HG03066 (cell line): ENCODE measurements at regions not wholly inside any gene's neighbourhood (a gene's known extent, or its start where the extent isn't known, plus 50 kb on each side); places are given as distances from the start of the nearest gene placed in this dataset.

Experiments
- ATAC-seq: cut with Tn5 transposase; IDR thresholded peaks from one replicate; pipeline ENCODE4 v1.9.1; 2021; ENCODE audit warnings: low read depth; ENCODE audit not compliant: unreplicated experiment

GRCh38 chr18:43627848-43628530, 350.7 kb upstream of the SYT4 start:
- ATAC-seq = no peak

DNA sequence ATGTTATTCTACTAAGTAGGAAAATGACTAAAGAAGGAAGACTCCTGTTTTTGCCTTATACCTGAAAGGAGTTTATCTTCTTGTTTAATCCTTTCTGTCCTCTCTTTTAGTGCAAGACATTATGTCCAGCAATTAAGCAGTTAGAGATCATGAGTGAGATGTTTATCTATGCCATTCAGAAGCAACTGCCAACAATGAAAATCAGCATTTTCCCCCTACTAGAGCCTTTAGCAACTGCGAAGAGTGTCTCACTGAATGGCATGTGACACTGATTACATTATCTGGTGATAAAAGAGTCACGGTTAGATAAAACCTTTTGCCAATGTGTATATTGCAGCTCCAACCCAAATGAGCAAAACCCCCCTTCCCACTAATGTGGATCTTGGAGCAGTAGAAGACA, 357.7 kb upstream of the SYT4 start:
- ATAC-seq = no peak

DNA sequence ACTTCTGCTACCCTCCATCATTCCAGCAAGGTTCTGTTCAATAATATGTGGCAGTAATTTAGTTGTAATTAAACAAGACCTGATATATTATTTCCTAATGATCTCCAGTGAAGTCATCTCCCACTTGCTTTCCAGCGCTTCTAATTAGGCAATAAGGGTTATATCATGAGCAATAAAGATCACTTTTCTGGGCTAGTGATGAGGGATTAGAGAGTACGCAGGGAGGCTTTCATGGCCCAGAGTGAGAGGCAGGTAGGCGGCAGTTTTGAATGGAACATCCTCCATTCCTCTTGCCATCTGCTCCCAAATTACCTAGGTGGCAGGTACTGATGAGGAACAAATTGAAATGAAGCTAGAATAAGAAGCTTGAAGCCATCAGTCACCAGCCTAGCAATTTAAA, 358.1 kb upstream of the SYT4 start:
- ATAC-seq = no peak

DNA sequence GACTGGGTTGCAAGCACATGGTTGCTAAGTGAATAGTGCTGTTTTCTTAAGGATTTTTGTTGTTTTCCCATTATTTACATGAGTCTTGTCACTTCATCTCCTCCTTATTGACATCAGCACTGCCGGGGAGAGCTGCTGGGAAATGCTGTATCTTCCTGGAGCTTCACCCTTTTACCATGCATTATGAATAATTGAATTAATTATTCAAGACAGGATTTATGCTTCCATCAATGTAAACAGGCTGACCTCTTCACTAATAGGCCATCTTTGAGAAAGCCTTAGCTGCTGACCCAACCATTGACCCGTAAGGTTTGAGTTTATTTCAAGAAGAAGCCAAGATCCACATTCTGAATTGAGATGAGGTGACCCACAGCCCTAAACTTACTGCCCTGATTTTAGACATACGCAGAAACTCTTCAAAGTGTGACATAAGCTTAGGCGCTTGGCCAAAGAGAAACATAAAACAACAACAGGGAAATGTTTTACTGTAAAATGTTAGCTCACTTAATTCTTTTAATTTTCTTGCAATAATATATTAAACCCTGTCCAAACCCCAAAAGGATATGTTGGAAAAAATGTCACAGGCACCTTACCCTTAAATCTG, 365.5 kb upstream of the SYT4 start:
- ATAC-seq = no peak

- ATAC-seq = no peak
These were observed 370.7 kb upstream of the SYT4 start for GRCh38 chr18:43648002-43648401.

DNA sequence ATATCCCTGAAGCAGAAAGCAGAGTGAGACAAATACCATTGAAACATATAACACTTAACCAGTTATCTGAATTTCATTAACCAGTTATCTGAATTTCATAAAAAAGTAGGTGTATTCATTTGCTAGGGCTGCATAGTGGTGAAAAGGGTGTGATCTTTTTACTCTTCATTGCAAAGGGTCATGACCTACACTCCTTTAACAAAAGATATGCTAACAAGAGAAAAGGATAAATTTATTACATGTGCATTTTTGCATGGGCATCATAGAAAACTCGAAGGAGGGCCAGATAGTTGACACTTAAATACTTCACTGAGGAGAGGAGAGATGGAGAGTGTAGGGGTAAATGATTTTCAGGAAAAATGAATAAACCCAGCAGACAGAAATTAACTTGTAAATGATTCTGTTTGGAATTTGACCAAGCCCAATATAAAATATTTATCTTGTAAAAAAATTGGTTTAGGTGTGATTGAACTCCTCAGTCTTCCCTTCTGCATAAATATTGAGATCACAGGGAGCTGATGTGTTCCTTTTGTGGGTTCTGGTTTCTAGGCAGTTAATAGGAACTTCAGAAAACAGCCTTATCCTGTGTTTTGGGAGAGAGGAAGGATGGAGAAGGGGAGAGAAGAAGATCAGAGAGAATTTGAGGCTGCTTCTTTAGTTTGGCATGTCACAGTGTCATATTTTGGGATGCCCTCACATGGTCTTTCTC, 372.5 kb upstream of the SYT4 start:
- no peak for ATAC-seq

- no peak for ATAC-seq
These were observed 373.1 kb upstream of the SYT4 start for GRCh38 chr18:43650426-43650825.

DNA sequence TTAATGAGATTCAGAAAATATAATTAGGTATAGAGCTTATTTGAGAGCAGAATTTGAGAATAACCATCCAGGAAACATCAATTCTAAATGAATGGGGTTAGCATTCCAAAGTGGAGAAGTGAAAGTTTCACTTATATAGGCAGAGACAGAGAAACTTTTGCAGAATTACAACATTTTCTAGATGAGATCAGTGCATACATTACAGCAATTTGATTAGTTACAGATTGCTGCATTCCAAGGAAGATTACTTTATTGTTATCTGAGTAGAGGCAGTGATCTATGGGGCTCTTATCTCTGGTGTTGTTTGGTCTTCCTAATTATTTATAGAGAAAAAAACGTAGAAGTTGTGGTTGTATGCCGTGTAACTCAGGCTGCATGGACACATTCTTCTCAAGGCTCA, 373.8 kb upstream of the SYT4 start:
- no peak for ATAC-seq

GRCh38 chr18:43656547-43656946, 379.3 kb upstream of the SYT4 start:
- ATAC-seq = no peak

DNA sequence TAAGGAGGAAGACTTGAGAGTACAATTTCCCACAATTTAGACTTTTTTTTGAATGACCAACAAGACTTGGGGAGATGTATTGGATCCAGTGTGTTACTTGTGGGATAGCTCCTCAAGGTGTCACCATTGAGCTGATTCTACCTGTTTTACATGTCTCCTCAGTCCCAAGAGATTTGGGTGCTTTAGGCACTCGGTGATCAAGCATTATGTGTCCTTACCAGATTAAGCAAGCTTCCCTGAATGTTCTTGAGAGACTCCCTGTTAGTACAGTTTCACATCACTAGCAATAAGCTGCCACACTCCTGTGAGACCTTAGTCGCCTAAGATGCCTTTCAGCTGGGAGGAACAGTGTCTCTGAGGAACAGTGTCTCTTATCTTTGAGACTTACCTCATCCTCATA, 384.3 kb upstream of the SYT4 start:
- ATAC-seq = peak; percentile 82

- ATAC-seq = no peak
These were observed 385.4 kb upstream of the SYT4 start for GRCh38 chr18:43662657-43663056.

GRCh38 chr18:43663159-43663558, 385.9 kb upstream of the SYT4 start:
- ATAC-seq = no peak

- ATAC-seq = no peak
These were observed 387.3 kb upstream of the SYT4 start for GRCh38 chr18:43664487-43665008.

DNA sequence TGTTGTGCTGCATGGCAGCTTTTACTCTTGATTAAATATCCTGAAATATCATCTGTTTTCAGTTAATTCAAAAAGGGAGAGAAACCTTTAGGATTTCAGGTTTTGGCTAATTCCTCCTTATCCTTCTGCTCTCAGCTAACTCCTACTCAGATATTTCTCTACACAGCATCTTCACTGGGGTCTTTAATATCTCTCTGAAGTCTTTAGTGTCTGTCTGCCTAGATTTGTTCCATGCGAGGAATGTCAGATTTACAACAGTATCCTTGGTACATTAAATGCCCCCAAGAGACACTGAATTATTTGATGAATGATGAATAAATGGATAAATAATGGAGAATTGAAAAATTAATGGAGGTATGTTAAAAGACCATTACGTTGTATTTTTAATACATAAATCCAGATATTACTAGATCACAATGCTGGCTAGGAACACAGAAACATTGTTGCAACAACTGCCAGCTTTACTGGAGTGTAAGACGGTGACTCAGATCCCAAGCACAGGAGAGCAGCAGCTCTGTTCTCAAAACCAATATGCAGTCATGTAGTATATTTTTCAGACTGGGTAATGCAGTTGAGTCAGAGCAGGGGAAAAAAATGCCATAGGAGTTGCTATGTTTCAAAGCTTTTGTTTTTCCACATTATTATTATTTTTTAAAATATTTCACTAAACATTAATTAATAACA, 388.0 kb upstream of the SYT4 start:
- no peak for ATAC-seq

DNA sequence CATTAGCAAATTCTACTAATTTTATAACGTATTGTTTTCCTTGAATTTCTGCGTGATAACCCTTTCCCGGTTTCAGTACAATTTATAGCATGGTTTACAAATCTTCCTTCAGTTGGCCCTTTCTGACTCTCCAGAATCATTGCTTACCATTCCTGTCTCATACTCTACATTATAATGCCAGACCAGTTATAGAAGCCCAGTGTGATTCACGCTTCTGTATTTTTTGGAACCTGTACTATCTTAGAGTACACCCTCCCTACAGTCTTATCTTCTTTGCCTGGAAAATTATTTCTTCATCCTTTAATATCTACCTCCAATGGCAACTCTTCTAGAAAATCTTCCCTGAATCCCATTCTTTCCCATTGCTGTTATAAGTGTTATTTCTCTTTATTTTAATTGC, 391.6 kb upstream of the SYT4 start:
- no peak for ATAC-seq

DNA sequence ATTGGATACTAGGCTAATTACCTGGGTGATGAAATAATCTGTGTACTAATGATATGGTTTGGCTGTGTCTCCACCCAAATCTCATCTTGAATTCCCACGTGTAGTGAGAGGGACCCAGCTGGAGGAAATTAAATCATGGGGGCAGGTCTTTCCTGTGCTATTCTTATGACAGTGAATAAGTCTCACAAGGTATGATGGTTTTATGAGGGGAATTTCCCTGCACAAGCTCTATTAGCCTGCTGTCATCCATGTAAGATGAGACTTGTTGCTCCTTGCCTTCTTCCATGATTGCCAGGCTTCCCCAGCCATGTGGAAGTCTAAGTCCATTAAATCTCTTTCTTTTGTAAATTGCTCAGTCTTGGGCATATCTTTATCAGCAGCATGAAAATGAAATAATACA, 394.1 kb upstream of the SYT4 start:
- ATAC-seq = no peak

DNA sequence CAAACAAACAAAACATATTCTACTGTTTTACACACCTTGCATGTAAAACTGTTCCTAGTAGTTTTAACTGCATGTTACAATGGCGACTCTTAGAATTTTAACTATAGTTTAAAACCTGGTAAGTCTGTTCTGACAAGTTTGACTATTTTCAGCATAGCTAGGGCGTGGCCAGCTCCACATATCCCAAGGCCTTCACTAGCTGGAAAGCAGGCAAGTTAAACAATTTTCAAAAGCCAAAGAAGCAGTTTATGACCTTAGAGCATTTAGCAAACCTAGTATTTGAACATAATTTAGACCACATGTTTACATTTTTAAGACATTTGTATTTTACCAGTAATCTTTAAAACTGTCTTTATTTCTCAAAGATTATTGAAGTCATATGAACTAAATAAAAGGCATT, 402.8 kb upstream of the SYT4 start:
- no peak for ATAC-seq

DNA sequence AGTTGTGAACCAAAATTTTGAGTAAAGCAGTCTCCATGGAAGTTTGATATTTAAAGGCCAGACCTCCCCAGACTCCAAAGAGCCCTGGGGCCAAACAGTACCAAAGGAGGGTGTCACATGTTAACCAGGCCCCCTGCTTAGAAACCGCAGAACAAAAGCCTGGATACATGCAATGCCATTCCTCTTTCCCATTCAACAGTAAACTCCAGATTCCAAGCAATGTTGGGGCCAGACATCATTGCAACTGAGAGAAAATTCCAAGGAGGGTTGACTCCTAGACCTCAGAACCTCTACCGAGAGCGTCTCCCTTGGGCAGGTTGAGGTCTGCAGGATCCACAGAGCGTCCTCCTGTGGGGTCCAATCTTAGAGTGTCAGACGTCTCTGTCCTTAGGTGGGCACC, 404.4 kb upstream of the SYT4 start:
- ATAC-seq = no peak

GRCh38 chr18:43682196-43682595, 404.9 kb upstream of the SYT4 start:
- no peak for ATAC-seq

DNA sequence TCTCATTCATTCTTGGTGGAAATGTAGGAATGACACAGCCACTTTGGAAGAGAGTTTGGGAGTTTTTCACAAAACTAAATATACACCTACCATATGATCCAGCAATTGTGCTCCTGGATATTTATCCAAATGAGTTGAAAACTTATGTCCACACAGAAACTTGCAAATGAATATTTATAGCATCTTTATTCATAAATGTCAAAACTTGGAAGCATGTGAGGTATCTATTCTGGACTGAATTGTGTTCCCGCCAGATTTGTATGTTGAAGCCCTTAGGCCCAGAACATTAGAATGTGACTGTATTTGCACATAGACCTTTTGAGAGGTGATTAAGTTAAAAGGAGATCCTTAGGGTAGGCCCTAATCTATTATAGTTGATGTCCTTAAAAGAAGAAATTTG, 409.4 kb upstream of the SYT4 start:
- ATAC-seq = no peak

DNA sequence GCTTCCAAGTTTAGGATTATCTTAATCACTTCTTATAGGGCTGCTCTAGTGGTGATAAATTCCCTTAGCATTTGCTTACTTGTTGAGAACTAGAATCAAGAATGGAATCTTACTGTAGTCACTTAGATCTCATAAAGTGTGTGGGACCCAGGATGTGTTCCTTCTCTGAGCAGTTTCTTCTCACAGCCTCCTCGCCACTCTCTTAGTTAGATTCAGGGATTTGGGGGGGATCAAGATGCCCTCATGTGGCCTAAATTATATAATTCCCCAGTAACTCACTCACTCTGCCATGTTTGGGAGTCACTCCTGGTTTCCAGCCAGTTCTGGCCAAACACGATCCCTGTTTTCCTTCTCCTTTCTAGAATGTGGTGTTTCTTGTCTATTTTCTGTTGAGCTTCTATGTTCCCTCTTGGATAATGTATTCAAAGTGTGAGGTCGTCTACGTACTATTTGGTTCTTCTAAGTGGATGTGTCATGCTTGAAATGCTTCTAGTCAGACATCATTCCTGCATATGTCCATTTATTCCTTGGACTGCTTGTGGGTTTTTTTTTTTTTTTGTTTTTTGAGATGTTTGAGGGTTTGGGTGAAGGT, 414.9 kb upstream of the SYT4 start:
- ATAC-seq = no peak
